ENCODE measurements at regions not wholly inside any gene's neighbourhood (a gene's known extent, or its start where the extent isn't known, plus 50 kb on each side); places are given as distances from the start of the nearest gene placed in this dataset.

DNA sequence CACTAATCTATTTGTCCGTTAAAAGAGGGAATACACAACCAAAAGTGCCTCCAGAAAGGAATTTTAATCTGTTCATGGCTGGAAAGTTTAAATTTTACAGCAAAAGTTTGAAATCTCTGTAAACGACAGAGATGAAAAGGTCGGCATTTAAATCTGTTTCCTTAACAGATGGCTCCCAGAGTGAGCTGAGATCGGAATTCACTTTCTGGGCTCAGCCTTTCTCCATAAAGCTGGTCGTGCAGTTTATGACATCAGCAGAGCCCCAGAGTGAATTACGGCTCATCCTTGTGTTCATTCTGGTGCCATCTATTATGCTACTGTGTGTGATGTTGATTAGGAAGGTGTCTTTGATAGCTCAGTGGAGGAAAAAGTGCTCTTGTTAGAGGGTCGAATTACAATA lies 117.6 kb upstream of the ZFP64 start:
- WGBS = 58% methylated on average over 7 of the region's 7 CpGs
- Histone ChIP-seq H3K9me3 (no peaks in the 10 kb centered on the region), H3K36me3 (no peaks in the 10 kb centered on the region), H3K4me1 (replicated peaks) (no peaks in the 10 kb centered on the region), H3K27ac (no peak overlapping the region), H3K27me3 (replicated peaks; ENCODE audit: insufficient read depth) (no peaks in the 10 kb centered on the region), H3K4me3 (no peak overlapping the region)
- TF ChIP-seq POLR2AphosphoS5 (IDR thresholded peaks at IDR 0.05) (no peak), POLR2A (IDR thresholded peaks at IDR 0.05) (no peak)
- TF ChIP-seq, protein P1, sequence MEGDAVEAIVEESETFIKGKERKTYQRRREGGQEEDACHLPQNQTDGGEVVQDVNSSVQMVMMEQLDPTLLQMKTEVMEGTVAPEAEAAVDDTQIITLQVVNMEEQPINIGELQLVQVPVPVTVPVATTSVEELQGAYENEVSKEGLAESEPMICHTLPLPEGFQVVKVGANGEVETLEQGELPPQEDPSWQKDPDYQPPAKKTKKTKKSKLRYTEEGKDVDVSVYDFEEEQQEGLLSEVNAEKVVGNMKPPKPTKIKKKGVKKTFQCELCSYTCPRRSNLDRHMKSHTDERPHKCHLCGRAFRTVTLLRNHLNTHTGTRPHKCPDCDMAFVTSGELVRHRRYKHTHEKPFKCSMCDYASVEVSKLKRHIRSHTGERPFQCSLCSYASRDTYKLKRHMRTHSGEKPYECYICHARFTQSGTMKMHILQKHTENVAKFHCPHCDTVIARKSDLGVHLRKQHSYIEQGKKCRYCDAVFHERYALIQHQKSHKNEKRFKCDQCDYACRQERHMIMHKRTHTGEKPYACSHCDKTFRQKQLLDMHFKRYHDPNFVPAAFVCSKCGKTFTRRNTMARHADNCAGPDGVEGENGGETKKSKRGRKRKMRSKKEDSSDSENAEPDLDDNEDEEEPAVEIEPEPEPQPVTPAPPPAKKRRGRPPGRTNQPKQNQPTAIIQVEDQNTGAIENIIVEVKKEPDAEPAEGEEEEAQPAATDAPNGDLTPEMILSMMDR (IDR thresholded peaks at IDR 0.05) = no peak
- DNase-seq (ENCODE audit: low spot score) = no peak
- intact Hi-C loops (cut with DNase I) = no loop called here

DNA sequence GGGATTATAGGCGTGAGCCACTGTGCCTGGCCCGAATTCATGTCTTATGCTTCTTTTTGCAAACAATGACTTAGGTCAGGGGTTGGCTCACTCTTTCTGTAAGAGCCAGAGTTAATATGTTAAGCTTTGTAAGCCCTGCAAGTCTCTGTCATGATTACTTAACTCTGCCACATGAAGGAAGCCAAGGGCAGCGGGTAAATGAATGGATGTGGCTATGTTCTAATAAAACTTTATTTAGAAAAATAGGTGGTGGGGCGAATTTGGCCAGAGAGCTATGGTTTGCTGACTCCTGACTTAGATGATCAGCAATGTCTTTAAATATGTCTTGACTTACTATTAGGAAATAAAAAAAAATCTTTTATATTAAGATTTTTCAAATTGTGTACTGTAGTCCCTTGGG lies 114.9 kb upstream of the ZFP64 start:
- DNase-seq (ENCODE audit: low spot score) = no peak
- no peak for TF ChIP-seq POLR2A (IDR thresholded peaks at IDR 0.05)
- TF ChIP-seq, protein P1 (IDR thresholded peaks at IDR 0.05) = no peak
- TF ChIP-seq POLR2AphosphoS5 (IDR thresholded peaks at IDR 0.05) = no peak
- Histone ChIP-seq H3K27me3 (replicated peaks; ENCODE audit: insufficient read depth) (no peaks in the 10 kb centered on the region), H3K4me3 (no peak overlapping the region), H3K36me3 (no peaks in the 10 kb centered on the region), H3K4me1 (replicated peaks) (no peaks in the 10 kb centered on the region), H3K9me3 (no peaks in the 10 kb centered on the region), H3K27ac (no peak overlapping the region)
- WGBS = 93% methylated on average over 4 of the region's 4 CpGs
- intact Hi-C loops (cut with DNase I) = no loop called here

DNA sequence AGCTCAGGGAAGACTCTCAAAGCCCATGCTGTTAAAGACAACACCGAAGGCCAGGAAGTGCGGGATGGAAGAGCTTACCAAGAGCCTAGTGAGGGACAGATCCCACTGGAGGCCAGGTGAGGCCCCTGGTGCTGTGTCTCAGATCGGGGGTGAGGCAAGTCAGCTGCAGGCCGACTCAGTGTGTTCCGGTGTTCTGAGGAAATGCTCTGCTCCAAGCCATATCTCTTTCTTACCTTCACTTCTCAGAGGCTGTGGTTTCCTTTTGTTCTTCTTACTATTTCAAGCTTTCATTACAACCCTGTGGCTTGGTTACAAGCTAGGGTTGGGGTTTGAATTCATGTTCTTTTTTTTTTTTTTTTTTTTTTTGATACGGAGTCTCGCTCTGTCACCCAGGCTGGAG lies 114.3 kb upstream of the ZFP64 start:
- TF ChIP-seq POLR2A (IDR thresholded peaks at IDR 0.05) (no peak), POLR2AphosphoS5 (IDR thresholded peaks at IDR 0.05) (no peak)
- TF ChIP-seq, protein P1 (IDR thresholded peaks at IDR 0.05) = no peak
- intact Hi-C loops (cut with DNase I) = no loop called here
- 91% methylated on average over 7 of the region's 7 CpGs for WGBS
- H3K27ac ChIP-seq = no peak overlapping the region
- DNase-seq (ENCODE audit: low spot score) = no peak
- H3K4me3 ChIP-seq = no peak overlapping the region
- no peaks in the 10 kb centered on the region for H3K4me1 ChIP-seq (replicated peaks)
- H3K9me3 ChIP-seq = no peaks in the 10 kb centered on the region
- no peaks in the 10 kb centered on the region for H3K27me3 ChIP-seq (replicated peaks; ENCODE audit: insufficient read depth)
- no peaks in the 10 kb centered on the region for H3K36me3 ChIP-seq

DNA sequence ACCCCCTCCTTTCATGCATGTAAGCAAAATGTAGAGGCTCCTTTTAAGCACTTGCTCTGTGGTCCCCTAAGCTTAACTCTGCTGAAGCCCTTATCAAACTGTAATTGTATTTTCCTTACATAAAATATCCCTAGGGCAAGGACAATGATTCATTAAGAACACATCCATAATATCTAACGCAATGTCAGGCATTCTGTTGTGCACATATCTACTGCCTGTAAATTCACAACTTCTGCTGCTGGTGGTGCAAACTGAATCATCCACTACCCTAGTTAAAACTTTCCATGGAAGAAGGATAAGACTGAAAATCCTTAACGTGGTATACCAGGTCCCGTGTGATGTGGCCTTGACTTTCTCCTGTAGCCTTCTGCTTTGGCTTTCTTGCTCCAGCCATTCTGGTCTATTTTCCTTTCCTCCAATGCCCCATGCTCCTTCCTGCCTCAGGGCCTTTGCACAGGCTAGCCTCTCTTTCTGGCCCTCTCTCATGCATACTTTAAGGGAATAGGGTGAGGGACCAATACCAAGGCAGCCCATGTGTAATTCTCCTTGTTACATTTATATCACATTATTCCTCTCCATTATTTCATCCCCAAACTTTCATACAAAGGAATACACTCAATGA lies 113.6 kb upstream of the ZFP64 start:
- Histone ChIP-seq H3K9me3 (no peaks in the 10 kb centered on the region), H3K4me3 (no peak overlapping the region), H3K36me3 (no peaks in the 10 kb centered on the region), H3K27ac (no peak overlapping the region), H3K4me1 (replicated peaks) (no peaks in the 10 kb centered on the region), H3K27me3 (replicated peaks; ENCODE audit: insufficient read depth) (no peaks in the 10 kb centered on the region)
- TF ChIP-seq, protein P1 (IDR thresholded peaks at IDR 0.05) = no peak
- TF ChIP-seq POLR2AphosphoS5 (IDR thresholded peaks at IDR 0.05) (no peak), POLR2A (IDR thresholded peaks at IDR 0.05) (no peak)
- DNase-seq (ENCODE audit: low spot score) = no peak
- intact Hi-C loops (cut with DNase I) = no loop called here
- 96% methylated on average over 3 of the region's 3 CpGs for WGBS

DNA sequence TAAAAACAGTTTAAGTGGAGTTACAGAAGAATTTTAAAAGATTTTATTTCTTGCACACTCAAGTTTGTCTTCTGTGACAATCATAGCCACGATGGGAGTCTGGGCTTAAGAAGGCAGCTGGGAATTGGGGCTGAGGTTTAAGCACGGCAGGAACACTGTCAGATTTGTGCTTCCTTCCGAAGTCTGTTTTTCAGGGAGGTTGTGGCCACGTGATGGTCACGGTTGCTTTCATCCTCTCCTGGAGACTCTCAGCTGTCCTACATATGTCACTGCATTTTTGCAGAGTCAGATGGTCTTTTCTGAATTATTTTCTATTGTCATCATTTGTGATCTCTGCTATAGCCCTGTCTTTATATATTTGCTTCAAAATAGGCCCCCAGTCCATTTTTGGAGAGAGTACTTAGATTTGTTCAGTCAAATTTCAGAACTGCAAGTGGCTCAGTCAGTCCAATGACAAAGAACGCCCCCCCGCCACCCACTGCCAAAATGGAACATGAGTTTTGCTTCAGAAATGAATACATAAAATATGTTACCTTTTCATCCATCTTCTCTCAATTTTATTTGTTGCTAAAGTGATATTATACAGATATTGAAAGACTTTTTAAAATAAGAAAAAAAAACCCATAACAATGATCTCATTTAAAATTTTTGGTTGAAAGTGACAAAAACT lies 111.8 kb upstream of the ZFP64 start:
- no peaks in the 10 kb centered on the region for H3K9me3 ChIP-seq
- no peaks in the 10 kb centered on the region for H3K4me1 ChIP-seq (replicated peaks)
- intact Hi-C loops (cut with DNase I) = no loop called here
- H3K4me3 ChIP-seq = no peak overlapping the region
- no peaks in the 10 kb centered on the region for H3K36me3 ChIP-seq
- no peak overlapping the region for H3K27ac ChIP-seq
- WGBS = 87% methylated on average over 7 of the region's 7 CpGs
- TF ChIP-seq, protein P1 (IDR thresholded peaks at IDR 0.05) = no peak
- no peaks in the 10 kb centered on the region for H3K27me3 ChIP-seq (replicated peaks; ENCODE audit: insufficient read depth)
- DNase-seq (ENCODE audit: low spot score) = no peak

Measured in prostate gland (tissue), 2 donors.